ENCODE measurements at regions not wholly inside any gene's neighbourhood (a gene's known extent, or its start where the extent isn't known, plus 50 kb on each side); places are given as distances from the start of the nearest gene placed in this dataset.

DNA sequence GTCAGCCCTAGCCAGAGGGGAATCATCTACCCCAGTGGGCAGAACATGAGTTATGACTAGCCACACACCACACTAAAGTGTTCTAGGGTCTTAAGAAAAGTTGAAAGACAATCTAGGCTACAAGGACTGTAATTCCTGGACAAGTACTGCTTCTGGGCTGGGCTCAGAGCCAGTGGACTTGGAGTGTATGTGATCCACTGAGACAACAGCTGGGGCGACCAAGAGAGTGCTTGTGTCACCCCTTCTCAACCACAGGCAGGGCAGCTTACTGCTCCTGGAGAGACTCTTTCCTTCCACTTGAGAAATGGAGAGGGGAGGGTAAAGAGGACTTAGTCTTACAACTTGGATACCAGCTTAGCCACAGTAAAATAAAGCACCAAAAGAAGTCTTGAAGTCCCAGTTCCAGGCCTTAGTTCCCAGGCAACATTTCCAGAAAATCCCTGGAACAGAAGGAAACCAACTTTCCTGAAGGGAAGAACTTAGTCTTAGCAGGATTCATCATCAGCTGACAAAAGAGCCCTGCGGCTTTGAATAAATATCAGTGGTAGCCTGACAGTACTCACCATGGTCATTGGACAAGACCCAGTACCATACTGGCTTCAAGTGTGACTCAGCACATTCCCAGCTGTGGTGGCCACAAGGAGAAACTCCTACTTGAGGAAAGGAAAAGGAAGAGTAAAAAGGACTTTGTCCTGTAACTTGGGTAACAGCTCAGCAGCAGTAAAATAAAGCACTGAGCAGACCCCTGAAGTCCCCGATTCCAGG is 355.1 kb upstream of the ADGRB3 start:
- TF ChIP-seq, protein P1, sequence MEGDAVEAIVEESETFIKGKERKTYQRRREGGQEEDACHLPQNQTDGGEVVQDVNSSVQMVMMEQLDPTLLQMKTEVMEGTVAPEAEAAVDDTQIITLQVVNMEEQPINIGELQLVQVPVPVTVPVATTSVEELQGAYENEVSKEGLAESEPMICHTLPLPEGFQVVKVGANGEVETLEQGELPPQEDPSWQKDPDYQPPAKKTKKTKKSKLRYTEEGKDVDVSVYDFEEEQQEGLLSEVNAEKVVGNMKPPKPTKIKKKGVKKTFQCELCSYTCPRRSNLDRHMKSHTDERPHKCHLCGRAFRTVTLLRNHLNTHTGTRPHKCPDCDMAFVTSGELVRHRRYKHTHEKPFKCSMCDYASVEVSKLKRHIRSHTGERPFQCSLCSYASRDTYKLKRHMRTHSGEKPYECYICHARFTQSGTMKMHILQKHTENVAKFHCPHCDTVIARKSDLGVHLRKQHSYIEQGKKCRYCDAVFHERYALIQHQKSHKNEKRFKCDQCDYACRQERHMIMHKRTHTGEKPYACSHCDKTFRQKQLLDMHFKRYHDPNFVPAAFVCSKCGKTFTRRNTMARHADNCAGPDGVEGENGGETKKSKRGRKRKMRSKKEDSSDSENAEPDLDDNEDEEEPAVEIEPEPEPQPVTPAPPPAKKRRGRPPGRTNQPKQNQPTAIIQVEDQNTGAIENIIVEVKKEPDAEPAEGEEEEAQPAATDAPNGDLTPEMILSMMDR (conservative IDR thresholded peaks at IDR 0.05; ENCODE audit: low read depth, low read length): no peak
- TF ChIP-seq EZH2 (IDR thresholded peaks at IDR 0.05; ENCODE audit: low read length, unreplicated experiment): no peak
- no peak for TF ChIP-seq EZH2phosphoT487 (IDR thresholded peaks at IDR 0.05; ENCODE audit: borderline replicate concordance, low read length)
